ENCODE measurements at regions not wholly inside any gene's neighbourhood (a gene's known extent, or its start where the extent isn't known, plus 50 kb on each side); places are given as distances from the start of the nearest gene placed in this dataset.

DNA sequence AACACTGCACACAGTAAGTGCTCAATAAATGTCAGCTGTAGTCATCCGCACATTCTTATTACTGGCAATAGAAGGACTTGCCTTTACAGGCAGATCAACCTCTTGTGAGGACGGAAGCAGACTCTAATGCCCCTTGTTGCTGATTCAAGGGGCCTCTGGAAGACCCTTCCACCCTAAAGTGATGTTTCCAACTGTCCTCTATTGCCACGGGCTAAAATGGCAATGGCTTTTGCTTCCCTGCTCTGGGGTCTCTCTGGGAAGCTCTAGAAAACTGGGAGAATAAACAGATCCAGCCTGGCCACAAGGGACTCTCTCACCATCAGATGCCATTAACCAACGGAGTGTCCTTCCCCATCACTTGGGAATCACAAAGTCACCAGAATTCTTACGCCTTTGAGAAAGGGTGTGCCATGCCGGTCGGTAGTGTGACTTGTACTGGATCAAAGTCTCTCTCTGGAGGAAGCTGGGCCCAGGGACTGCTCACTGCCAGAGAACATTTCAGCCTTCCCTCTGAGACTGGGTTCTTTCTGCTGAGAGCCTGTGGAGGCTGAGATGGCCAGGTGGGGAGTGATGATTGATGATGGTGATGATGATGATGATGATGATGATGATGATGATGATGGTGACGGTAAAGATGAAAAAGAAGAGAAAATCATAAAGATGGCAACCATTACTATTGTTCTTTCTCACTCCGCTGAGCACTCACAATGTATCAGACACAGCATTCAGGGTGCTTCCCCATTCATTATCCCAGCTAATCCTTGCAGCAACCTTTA is 146.8 kb downstream of the CYLD start:
- CTCF ChIA-PET: no interaction called here

GRCh38 chr16:50887500-50888298 is 145.8 kb downstream of the CYLD start:
- ChIA-PET POLR2A (no interaction called here), CTCF (no interaction called here)

More for the DNA sequence above, 146.8 kb downstream of the CYLD start:
- POLR2A ChIA-PET: no interaction called here

DNA sequence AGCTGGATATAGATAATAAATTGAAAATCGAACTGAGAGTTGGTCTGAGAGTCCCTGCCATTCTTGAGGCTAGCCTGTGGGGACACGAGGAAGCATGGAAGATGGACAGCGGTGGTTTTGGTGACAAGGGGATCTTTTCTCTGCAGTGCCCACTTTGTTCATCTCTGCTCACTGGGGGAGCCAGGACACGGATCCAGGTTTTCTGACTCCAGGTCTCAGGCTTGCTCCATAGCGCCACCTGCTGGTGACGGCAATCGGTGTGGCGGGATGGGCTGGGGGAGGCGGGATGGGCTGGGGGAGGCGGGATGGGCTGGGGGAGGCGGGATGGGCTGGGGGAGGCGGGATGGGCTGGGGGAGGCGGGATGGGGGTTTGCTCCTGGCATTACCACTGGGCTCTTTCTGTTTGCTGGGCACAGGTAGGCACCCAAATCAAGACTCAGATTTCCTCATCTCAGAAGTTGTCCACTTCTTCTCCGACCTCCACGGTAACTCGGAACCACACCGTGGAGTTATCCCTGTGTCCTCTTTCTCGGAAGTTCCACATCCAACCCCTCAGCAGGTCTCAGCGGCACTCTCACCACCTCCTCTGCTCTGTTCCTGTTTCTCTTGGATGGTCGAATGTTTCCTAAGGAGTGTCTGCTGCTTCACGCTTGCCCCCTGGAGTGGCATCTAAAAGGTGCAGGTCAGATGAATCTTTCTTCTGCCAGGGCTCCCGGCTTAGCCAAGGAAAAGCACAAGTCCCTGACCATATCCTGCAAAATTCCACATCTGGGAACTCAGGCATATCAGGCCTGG is 142.4 kb downstream of the CYLD start:
- ChIA-PET CTCF (interaction anchor here (0.6 kb wide), 1 partner anchor 76 kb away, joined by 5 read pairs; no protein-coding TSS in a partner anchor), POLR2A (no interaction called here)

DNA sequence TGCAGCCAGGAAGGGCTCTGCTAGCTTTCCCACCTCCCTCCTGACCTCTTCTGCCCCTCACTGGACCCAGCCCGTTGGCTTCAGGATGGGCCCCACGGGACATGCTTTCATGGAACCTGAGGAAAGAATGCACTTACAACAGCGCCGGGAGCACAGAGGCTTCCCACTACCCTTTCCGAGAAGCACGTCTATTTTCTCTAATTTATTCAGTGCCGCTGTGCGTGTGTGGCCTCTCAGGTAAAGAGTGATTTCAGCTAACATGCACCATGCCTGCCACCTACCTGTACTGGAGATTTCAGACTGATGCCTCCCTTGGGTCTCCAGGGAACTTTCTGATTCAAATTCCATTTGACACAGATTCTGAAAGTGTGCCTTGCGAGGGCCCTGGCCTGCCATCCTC is 140.1 kb downstream of the CYLD start:
- ChIA-PET CTCF (no interaction called here), POLR2A (no interaction called here)

DNA sequence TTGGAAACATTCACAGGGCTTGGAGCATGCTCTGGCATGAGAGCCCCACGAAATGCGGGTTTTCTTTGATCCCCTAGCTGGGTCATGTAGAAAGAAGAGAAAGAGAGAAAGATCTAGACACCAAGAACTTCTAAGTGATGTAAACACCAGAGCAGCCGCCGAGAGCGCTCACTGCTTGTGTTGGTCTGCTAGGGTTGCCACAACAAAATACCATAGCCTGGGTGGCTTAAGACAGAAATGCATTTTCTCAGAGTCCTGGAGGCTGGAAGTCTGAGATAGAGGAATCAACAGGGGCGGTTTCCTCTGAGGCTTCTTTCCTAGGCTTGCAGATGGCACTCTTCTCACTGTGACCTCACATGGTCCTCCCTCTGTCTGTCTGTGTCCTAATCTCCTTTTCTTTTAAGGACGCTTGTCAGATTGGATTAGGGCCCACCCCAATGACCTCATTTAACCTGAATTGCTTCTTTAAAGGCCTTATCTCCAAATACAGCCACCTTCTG is 139.5 kb downstream of the CYLD start:
- CTCF ChIA-PET: no interaction called here
- POLR2A ChIA-PET: no interaction called here

DNA sequence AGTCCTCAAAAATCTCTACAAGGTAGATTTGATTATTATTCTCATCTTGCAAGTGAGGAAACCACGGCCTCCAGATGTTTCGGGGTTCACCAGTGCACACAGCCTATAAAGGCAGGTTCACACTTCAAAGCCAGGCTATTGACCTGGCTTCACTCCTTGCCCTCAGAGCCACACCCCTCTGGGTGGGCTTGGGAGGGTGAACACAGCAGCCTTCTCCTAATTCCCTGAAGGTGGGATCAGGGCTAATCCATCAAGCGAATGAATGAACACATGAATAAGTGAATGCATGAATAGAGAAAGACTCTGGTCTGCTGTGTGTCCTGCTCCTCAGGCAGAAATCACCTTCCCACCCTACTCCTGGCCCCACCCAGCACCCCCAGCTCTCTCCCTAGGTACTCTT is 139.0 kb downstream of the CYLD start:
- POLR2A ChIA-PET: no interaction called here
- CTCF ChIA-PET: no interaction called here

DNA sequence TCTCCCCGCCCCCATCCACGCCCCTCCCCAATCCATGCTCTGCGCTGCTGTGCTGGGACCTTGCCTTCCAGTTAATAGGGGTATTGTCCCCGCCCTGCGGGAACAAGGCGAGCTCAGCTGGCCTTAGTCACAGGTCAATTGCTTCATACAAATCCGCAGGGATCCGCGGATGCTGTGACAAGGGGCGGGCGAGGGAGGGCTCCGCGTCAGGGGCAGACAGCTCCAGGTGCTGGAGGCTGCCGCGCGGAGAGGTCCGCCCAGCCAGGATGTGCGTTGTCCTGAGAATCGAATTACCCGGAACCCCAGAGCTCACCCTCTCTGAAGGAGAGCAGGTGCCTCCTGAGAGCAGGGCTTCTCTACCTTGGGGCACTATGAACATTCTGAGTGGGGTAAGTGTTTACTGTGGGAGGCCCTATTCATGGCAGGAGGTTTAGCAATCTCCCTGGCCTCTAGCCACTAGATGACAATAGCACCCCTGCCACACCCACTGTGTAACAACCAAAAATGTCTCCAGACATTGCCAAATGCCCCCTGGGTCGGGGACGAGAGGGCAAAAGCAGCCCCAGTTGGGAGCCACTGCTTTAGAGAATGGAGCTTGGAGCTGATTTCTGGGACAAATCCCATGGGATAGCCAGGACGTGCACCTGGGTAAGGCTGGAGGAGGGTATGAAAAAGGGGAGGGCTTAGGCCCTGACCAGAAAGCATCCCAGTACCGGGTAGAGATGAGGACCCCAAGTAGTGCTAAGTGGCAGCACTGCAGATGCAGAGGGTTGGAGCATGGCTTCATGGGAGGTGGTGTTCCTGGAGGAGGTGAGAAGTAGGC is 138.2 kb downstream of the CYLD start:
- POLR2A ChIA-PET: no interaction called here
- CTCF ChIA-PET: no interaction called here

- ChIA-PET CTCF (no interaction called here), POLR2A (no interaction called here)
Observed at GRCh38 chr16:50878966-50879615, 137.2 kb downstream of the CYLD start.

DNA sequence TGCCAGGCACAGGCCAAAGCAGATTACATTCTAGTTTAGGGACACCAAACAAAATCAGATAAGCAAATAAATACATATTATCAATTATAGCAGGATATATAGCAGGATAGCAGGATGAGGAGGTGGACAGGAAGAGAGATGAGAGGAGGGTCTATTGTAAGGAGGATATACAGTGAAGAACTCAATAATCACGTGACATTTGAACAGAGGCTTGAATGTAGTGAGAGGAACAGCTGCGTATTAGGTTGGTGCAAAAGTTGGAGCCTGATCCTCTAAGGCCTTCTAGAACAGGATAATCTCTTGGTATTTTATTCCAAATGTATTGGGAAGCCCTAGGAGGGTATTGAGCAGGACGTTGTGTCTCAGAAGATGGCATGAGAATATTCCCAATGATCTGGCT is 136.7 kb downstream of the CYLD start:
- CTCF ChIA-PET: no interaction called here
- POLR2A ChIA-PET: no interaction called here

DNA sequence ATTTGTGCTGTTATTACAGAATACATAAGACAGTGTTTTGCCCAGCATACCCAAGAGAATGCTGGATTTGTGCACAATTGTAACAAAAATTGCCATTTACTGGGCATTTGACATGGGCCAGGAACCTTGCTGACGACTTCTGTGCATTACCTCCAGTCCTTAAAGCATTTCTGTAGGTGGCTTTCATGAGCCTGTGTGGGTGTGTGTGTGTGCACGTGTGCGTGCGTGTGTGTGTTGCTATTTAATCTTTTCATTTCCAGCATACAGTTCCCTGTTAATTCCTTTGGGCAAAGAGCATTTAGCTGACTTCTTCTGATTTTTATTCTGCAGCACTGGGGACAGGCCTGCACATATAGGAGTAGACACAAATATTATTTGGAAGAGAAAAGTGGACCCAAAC is 134.4 kb downstream of the CYLD start:
- POLR2A ChIA-PET: no interaction called here

DNA sequence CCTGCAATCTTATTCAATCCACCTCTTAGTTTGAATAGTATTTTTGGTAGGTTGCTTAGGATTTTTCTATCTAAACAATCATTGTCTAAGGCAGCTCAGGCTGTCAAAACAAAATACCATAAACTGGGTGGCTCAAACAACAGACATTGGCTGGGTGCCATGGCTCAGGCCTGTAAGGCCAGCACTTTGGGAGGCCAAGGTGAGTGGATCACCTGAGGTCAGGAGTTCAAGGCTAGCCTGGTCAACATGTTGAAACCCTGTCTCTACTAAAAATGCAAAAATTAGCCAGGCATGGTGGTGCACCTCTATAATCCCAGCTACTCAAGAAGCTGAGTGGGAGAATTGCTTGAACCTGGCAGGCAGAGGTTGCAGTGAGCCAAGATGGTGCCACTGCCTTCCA is 126.7 kb downstream of the CYLD start:
- POLR2A ChIA-PET: no interaction called here
- CTCF ChIA-PET: no interaction called here

More for the DNA sequence above, 134.4 kb downstream of the CYLD start:
- CTCF ChIA-PET: no interaction called here

DNA sequence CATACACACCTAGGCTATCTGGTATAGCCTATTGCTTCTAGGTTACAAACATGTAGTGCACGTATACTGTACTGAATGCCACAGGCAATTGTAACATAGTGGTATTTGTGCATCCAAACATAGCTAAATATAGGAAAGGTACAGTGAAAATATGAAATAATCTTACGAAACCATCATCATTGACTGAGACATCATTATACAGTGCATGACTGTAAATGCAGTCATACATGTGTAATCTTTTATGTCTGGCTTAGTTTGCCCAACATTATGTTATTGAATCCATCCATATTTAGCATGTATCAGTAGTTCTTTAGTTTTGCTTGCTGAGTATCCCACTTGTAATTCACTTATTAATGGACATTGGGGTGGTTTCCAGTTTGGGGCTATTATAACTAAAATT is 124.9 kb downstream of the CYLD start:
- POLR2A ChIA-PET: no interaction called here

GRCh38 chr16:50864386-50864785 is 122.5 kb downstream of the CYLD start:
- POLR2A ChIA-PET: no interaction called here
- CTCF ChIA-PET: no interaction called here

More for the DNA sequence above, 124.9 kb downstream of the CYLD start:
- CTCF ChIA-PET: no interaction called here

GRCh38 chr16:50863644-50864144 is 121.8 kb downstream of the CYLD start:
- ChIA-PET CTCF (no interaction called here), POLR2A (no interaction called here)

DNA sequence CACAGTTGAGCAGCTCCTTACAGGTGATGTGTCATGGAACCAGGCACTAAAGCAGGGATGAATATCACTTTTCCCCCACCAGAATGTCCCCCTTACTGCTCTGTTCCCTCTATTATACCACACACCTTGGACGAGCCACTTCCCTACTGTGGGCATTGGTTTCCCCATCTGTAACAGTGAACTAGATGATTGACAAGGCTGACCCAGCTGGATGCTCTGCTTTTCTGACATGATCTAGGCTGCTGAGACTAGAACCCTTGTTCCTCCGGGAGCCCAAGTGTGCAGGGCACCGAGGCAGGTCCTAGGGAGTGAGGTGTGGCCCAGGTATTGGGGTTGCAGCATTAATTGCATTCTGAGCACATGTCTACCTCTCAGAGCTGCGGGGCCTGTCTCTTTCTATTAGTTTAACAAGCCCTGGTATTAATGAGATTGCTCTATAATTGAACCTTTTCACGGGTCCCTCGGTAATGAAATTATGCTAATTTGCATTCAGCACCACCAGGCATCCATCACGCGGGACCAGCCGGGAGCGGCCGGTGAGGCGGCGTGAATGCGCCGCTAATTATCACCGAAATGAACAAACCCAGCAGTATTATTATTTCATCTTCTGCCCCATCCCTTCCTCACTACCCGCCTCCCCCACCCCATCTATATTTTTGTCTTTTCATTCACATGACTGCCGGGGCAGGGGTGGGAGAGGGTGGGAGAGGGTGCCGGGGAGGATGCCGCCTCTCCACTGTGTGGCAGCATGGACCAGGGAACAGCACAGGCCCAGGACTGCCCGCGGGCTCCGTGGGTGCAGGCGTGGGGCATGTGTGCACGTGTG is 121.1 kb downstream of the CYLD start:
- ChIA-PET CTCF (no interaction called here), POLR2A (no interaction called here)

- CTCF ChIA-PET: no interaction called here
- POLR2A ChIA-PET: no interaction called here
Observed at GRCh38 chr16:50861970-50862411, 120.1 kb downstream of the CYLD start.

GRCh38 chr16:50861451-50861850 is 119.6 kb downstream of the CYLD start:
- POLR2A ChIA-PET: no interaction called here

GRCh38 chr16:50859628-50860360 is 117.9 kb downstream of the CYLD start:
- ChIA-PET POLR2A (no interaction called here), CTCF (no interaction called here)

More at GRCh38 chr16:50861451-50861850, 119.6 kb downstream of the CYLD start:
- CTCF ChIA-PET: no interaction called here
